NCI-H2196 (cell line): ENCODE measurements at regions not wholly inside any gene's neighbourhood (a gene's known extent, or its start where the extent isn't known, plus 50 kb on each side); places are given as distances from the start of the nearest gene placed in this dataset.
"Not testable (repeated sequence)": the region's sequence is repeated elsewhere in the genome, so short reads cannot be mapped to it uniquely, and the experiment has no call there.

ENCODE experiments used
- DNase-seq: peaks from one replicate; lab custom pipeline; 2025; ENCODE audit not compliant: unreplicated experiment; lab: John Stamatoyannopoulos, UW

GRCh38 chr2:34494192-34494591 is 895.1 kb upstream of the FAM98A start:
- not testable (repeated sequence) for DNase-seq

DNA sequence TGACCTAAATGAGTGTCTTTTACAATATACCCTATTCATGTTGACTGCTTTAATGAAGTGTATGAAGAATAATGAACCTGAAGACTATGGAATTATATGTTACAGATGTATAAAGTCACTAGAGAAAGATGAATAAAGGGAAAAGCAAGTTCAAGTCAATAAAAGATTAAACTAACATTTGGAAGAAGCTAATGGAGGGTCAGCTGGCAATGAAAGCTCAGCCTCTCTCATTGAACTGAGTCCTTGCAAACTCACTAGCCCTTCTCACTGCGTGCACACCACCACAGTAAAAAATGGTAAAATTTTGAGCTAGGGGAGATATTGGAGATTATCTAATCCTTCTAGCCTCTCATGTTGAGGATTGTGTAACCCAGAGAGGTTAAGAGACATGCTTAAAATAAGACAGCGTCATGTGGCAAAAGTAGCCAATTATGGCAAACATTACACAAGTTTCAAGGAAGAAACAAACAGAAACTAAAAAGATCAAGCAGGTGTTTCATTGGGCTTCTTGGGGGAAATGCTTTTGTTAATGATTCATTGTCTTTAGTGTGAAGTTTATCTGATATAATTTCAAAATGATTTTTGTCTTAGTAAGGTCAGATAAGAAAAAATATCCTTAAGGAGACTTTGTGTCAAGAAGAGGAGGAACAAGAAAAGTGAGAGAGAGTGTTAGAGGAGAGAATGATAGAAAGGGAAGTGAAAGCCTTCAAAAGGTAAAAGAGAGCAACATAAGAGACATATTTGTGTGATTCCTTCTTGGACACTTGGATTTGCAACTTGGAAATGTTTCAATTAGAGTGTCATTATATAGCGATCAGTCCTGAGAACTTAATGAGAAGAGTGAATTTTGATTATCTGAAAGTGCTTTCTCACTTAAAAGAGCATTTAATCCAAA is 893.7 kb upstream of the FAM98A start:
- DNase-seq, result no peak

- no peak for DNase-seq
These were observed 887.9 kb upstream of the FAM98A start for GRCh38 chr2:34486965-34487364.

DNA sequence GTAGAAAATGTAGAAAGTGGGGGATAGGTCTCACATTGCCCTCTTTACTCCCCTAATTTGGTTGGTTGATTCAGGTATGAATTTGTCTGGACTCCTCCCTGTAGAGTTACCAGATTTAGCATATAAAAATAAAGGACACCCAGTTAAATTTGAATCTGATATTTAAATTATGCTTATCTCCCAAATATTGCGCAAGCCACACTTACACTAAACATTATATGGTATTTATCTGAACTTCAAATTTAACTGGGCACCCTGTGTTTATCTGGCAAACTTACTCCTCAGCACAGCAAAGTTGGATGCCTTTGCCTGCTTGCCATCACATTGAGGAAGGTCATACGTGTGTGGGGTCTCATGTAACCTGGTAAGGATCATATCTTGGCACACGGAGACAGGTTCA is 882.4 kb upstream of the FAM98A start:
- DNase-seq, result no peak

DNA sequence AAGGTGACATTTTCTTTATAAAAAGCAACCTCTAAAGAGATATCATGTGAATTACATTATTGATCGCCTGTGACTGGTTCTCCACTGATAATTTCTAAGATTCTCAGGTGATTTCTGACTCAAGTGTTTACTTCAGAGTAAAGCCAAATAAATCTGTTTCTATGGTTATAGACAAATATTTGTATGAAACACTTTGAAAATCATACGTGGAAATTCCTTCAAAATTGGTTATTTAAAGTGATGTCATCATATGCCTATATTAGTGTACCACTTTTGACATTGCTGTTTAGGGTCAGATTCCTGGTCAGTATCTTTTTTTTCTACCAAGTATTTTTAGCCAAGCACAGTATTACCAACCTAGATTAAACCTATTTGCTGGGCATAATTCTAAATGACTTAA is 881.3 kb upstream of the FAM98A start:
- no peak for DNase-seq

- no peak for DNase-seq
These were observed 876.1 kb upstream of the FAM98A start for GRCh38 chr2:34475156-34475555.

- DNase-seq, result no peak
These were observed 875.5 kb upstream of the FAM98A start for GRCh38 chr2:34474646-34475045.

DNA sequence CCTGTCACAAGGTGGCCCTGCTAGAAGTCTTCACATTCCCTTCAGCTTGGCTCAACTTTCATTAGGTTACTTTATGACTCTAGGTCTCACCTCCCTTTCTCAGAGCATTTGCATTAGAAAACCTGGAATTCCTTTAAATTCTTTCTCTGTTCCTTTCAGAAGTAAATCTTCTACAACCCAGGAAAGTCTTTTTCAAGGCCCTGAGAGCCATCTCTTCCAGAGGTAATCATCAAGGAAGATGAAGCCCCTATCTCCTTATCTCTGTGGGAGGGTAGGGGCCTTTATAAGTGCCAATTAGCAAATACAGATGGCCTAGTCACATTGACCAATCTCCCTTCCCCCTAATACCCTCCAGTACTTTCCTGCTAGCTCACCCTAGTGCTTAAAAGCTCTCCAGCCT is 848.0 kb upstream of the FAM98A start:
- no peak for DNase-seq

- DNase-seq, result no peak
These were observed 824.2 kb upstream of the FAM98A start for GRCh38 chr2:34423301-34423700.

DNA sequence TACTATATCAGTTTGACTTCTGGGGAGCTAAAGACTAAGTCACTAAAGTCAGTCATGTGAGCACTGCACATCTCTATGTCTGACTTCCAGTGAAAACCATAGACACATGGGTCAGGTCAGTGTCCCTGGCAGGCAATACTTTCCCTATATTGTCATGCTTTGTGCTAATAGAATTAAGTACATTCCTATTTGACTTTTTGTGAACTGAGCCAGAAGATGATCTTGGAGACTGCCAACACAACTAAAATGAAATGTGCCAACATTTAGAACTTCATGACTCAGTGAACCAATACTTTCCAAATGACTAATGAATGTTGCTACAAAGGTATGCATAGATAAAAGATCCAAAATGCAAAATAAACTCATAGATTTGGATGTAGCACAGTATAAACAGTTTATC is 820.8 kb upstream of the FAM98A start:
- DNase-seq, result no peak

- DNase-seq, result no peak
These were observed 817.8 kb upstream of the FAM98A start for GRCh38 chr2:34416856-34417255.

DNA sequence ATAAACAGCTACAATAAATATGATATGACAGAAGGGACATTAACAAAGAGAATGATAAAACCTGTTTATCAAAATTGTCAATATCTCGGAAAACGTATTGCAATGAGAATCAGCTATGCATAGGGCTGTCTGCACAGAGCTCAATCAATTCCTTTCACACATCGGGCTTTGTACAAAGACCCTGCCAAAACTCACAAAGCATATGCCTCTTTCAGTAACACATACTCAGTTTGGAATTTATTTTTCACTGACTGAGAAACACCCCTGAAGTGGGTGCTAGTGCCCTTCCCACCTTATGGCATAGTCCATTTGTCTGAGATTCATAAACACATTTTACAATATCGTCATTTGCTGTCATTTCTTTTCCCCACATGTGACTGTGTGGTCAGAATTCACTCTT is 815.8 kb upstream of the FAM98A start:
- no peak for DNase-seq

DNA sequence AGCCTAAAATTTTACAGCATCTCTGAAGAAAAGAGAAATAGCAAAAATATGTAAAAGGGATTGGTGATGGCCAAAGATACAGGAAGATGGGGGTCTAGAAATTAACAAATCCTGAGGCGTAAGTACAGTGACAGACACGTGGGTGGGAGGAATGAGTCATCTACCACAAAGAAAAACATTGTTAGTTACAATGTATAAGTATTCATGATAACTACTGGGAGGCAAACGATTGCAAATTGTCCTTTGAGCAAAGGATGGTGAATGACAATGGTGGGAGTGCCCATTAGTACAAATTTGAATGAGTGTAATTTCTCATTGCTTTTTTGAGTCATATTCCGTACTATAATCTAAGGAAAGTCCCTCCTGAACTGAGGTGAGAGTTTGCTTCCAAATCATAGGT is 809.0 kb upstream of the FAM98A start:
- DNase-seq, result no peak

DNA sequence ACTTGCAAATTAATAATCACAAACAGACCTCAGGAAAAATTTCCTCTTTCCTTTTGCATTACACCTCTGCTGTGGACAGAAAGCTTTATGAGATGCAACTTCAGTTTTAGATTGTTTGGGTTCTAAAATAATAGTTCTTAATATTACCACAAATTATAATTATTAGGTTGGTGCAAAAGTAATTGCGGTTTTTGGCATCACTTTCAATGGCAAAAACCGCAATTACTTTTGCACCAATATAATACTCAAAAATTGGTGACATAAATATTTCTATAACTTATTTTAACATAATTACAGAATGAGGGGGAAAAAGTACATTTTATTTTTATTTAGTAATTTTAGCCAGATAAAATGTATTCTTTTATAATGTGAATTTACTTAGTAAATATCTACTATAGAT is 804.4 kb upstream of the FAM98A start:
- DNase-seq, result no peak

DNA sequence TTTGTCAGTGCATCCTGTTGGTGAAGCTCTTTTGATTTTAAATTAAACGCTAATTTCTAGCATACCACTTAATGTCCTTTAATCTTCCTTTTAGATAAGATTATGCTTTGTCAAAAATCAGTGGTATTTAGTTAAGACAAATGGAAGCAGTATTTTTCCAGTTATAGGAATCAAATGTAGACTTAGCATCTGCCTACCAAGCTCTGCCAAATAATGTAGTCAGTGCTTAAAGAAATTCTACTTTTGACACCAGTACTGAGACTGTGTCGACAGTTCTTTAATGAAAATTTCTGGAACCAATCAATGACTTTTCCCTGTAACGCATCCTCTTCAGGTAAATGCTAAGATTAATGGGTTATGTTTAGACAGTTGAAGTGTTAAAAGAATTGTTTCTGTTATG is 803.3 kb upstream of the FAM98A start:
- DNase-seq, result no peak

DNA sequence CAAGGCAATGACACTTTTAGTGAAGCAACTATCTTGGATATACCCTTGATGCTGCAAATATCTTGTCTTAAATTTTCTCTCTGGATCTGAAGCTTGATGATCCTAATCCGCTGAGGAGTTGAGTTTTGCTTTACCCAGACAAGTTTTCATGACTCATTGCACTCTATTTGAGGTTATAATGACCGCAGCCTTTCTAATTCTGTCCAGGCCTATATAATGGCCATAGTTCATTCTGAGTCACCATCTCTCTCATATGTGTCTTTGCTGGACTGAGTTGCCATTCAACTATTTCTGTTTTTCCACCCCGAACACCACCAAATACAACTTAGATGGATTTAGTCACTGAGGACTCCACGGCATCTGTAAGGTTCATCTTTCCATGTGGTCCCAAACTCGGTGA is 802.1 kb upstream of the FAM98A start:
- no peak for DNase-seq

DNA sequence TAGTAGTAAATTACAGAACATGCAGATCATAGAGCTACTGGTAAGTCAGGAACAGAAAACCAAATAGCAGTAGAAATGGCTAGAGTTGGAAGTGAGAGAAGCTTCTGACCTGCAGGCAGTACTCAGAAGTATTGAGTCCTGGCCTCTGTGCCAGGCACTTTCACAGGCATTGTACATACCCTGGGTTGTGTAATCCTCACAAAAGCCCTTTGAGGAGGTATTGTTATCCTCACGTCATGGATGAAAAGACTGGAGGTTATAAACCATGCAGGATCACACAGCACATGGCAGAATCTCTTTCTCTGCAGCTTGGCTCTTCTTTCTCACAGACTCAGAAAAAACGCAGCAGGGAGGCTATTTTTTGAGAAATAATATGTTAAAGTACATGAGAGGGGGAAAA is 789.3 kb upstream of the FAM98A start:
- no peak for DNase-seq

- no peak for DNase-seq
These were observed 788.4 kb upstream of the FAM98A start for GRCh38 chr2:34387536-34387935.

GRCh38 chr2:34379586-34379985 is 780.5 kb upstream of the FAM98A start:
- no peak for DNase-seq

GRCh38 chr2:34373586-34374233 is 774.6 kb upstream of the FAM98A start:
- no peak for DNase-seq

DNA sequence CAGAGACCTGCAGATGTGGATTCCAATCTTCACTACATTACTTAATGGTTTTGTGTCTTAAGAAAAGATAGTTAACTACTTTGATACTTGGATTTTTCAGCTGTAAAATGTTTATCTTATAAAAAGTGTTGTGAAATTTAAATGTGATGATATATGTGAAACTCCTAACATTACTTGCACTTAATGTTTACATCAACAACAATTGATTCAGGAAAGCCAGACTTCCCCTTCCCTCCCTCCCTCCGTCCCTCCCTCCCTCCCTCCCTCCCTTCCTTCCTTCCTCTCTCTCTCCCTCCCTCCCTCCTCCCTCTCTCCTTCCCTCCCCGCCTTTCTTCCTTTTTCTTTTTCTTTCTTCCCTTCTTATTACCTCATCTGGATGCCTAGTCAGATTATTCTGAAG is 773.9 kb upstream of the FAM98A start:
- DNase-seq, result no peak

- no peak for DNase-seq
These were observed 772.6 kb upstream of the FAM98A start for GRCh38 chr2:34371711-34372110.

- DNase-seq, result no peak
These were observed 769.2 kb upstream of the FAM98A start for GRCh38 chr2:34368304-34368703.
